Astrocyte of the spinal cord (primary cell): ENCODE measurements at regions not wholly inside any gene's neighbourhood (a gene's known extent, or its start where the extent isn't known, plus 50 kb on each side); places are given as distances from the start of the nearest gene placed in this dataset.

ENCODE experiments used
- DNase-seq: peaks from one replicate; pipeline ENCODE4 v3.0.0; 2011; ENCODE audit warnings: low read depth, low spot score
- H3K4me3 ChIP-seq: 2 replicates; pipeline ENCODE4 v1.5.1; 2011; ENCODE audit warnings: low read depth, mild to moderate bottlenecking, low read length, moderate library complexity
- CTCF ChIP-seq: IDR thresholded peaks from 2 replicates; pipeline ENCODE4 v1.5.1; 2012; ENCODE audit warnings: low read depth, mild to moderate bottlenecking, low read length, inconsistent platforms
- in situ Hi-C: cut with HindIII; loops from 2 replicates; pipeline ENCODE4 v1.10.0; 2017; ENCODE audit warnings: low sequenced_read_pairs

GRCh38 chr2:221123396-221123795, 448.7 kb downstream of the EPHA4 start:
- H3K4me3 ChIP-seq, result no peak overlapping the region
- no peak for DNase-seq
- TF ChIP-seq CTCF, result no peak
- in situ Hi-C loops, result no loop called here

- DNase-seq, result no peak
- H3K4me3 ChIP-seq, result no peak overlapping the region
- in situ Hi-C loops, result no loop called here
- no peak for TF ChIP-seq CTCF
These were observed 447.4 kb downstream of the EPHA4 start for GRCh38 chr2:221124532-221125240.

DNA sequence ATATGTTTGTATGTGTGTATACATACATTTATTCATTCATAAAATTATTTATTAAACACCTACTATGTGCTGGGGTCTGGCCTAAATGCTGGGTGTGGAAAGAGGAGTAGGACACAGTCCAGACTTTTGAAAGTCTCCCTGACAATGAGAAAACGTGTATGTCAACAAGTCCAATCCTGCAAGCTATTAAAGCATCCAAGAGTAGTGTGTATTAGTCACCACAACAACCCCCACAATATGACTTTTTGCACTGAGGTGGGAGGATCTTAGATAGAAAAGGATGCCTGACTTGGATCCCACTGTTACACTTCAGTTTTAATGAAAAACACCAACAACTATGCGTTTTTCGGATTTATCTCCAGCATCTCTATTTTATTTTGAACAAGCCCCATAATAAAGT, 446.4 kb downstream of the EPHA4 start:
- no peak overlapping the region for H3K4me3 ChIP-seq
- DNase-seq, result no peak
- no peak for TF ChIP-seq CTCF
- in situ Hi-C loops, result no loop called here

GRCh38 chr2:221129657-221130056, 442.4 kb downstream of the EPHA4 start:
- H3K4me3 ChIP-seq, result no peak overlapping the region
- in situ Hi-C loops, result no loop called here
- no peak for TF ChIP-seq CTCF
- no peak for DNase-seq

- DNase-seq, result no peak
- in situ Hi-C loops, result no loop called here
- TF ChIP-seq CTCF, result no peak
- no peak overlapping the region for H3K4me3 ChIP-seq
These were observed 441.7 kb downstream of the EPHA4 start for GRCh38 chr2:221130431-221130830.

GRCh38 chr2:221133941-221134340, 438.2 kb downstream of the EPHA4 start:
- in situ Hi-C loops, result no loop called here
- no peak for DNase-seq
- no peak overlapping the region for H3K4me3 ChIP-seq
- no peak for TF ChIP-seq CTCF
